Testis (tissue), 2 donors: ENCODE measurements at regions not wholly inside any gene's neighbourhood (a gene's known extent, or its start where the extent isn't known, plus 50 kb on each side); places are given as distances from the start of the nearest gene placed in this dataset.

Source experiments
- POLR2A ChIP-seq: fragments of 450-650 bp; IDR thresholded peaks from one replicate; pipeline ENCODE4 v1.6.1; 2017; ENCODE audit warnings: antibody characterized with exemption, mild to moderate bottlenecking, moderate library complexity
- TF ChIP-seq, protein P1 (sequence below), 3 experiments: fragments of 450-650 bp in 2 of 3; fragments of 200-600 bp in 1 of 3; sonication (generic) in 1 of 3; IDR thresholded peaks; one replicate each; pipeline ENCODE4 v1.5.1; 2016 to 2019; ENCODE audit warnings: antibody characterized with exemption in 3 of 3, mild to moderate bottlenecking in 2 of 3, moderate library complexity in 1 of 3

DNA sequence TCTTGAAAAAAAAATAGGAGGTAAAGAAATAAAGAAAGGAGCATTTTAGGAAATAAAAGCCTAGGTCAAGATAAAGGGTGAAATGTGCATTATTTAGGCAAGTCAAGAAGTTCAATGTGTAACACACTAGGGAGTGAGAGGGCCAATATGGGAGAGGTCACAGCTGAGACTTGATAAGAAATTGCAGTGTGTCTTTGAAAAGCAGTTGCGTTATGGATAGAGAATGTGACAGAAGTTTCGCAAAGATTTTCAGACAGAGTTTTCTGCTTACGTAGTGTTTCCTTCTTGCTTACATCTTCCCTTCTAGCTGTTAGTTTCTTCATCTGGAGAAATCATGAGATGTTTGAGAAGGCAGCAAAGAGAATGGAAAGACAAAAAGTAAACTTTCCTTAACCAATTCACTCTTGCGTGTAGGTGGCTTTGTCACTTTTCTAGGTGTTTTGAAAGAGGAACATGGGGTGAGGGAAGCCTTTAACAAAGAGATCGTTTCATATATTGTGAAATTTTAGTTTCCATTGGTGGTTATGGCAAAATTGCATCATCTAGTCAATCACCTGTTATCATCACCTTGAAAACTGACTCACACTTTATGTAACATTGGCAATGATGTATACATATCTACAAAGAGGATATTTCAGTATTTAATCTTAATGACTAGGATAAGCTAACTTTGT is 975.5 kb downstream of the OLFM4 start:
- TF ChIP-seq POLR2A = no peak
- TF ChIP-seq, protein P1, sequence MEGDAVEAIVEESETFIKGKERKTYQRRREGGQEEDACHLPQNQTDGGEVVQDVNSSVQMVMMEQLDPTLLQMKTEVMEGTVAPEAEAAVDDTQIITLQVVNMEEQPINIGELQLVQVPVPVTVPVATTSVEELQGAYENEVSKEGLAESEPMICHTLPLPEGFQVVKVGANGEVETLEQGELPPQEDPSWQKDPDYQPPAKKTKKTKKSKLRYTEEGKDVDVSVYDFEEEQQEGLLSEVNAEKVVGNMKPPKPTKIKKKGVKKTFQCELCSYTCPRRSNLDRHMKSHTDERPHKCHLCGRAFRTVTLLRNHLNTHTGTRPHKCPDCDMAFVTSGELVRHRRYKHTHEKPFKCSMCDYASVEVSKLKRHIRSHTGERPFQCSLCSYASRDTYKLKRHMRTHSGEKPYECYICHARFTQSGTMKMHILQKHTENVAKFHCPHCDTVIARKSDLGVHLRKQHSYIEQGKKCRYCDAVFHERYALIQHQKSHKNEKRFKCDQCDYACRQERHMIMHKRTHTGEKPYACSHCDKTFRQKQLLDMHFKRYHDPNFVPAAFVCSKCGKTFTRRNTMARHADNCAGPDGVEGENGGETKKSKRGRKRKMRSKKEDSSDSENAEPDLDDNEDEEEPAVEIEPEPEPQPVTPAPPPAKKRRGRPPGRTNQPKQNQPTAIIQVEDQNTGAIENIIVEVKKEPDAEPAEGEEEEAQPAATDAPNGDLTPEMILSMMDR (IDR thresholded peaks at IDR 0.05) = no peak
